GM12865 (cell line): ENCODE measurements at regions not wholly inside any gene's neighbourhood (a gene's known extent, or its start where the extent isn't known, plus 50 kb on each side); places are given as distances from the start of the nearest gene placed in this dataset.
"Not testable (repeated sequence)": the region's sequence is repeated elsewhere in the genome, so short reads cannot be mapped to it uniquely, and the experiment has no call there.

Experiments
- DNase-seq: peaks from one replicate; pipeline ENCODE4 v3.0.0; 2010; ENCODE audit warnings: low read depth
- H3K4me3 ChIP-seq: 2 replicates; pipeline ENCODE4 v1.5.1; 2011; ENCODE audit warnings: mild to moderate bottlenecking, low read depth, low read length, control low read depth
- TF ChIP-seq, protein P1 (sequence below): IDR thresholded peaks from 2 replicates; pipeline ENCODE4 v1.5.1; 2011; ENCODE audit warnings: low read length, control low read depth, low read depth, inconsistent platforms; ENCODE audit not compliant: insufficient read depth; ENCODE audit errors: missing control alignments

DNA sequence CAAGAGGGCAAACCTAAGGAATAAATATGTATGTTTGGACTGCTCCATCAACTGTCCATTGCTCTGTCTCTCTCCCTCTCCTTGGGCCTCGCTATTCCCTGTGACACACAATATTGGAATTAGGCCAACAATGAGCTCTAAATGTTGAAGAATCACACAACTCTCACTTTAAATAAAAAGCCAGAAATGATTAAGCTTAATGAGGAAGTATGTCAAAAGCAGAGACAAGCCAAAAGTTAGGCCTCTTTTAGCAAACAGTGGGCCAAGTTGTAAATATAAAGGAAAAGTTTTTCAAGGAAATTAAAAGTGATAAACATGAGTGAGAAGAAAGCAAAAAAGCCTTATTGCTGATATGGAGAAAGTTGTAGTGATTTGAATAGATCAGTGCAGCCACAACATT is 141.0 kb downstream of the VGLL3 start:
- DNase-seq = no peak
- TF ChIP-seq, protein P1, sequence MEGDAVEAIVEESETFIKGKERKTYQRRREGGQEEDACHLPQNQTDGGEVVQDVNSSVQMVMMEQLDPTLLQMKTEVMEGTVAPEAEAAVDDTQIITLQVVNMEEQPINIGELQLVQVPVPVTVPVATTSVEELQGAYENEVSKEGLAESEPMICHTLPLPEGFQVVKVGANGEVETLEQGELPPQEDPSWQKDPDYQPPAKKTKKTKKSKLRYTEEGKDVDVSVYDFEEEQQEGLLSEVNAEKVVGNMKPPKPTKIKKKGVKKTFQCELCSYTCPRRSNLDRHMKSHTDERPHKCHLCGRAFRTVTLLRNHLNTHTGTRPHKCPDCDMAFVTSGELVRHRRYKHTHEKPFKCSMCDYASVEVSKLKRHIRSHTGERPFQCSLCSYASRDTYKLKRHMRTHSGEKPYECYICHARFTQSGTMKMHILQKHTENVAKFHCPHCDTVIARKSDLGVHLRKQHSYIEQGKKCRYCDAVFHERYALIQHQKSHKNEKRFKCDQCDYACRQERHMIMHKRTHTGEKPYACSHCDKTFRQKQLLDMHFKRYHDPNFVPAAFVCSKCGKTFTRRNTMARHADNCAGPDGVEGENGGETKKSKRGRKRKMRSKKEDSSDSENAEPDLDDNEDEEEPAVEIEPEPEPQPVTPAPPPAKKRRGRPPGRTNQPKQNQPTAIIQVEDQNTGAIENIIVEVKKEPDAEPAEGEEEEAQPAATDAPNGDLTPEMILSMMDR = no peak
- no peak overlapping the region for H3K4me3 ChIP-seq

DNA sequence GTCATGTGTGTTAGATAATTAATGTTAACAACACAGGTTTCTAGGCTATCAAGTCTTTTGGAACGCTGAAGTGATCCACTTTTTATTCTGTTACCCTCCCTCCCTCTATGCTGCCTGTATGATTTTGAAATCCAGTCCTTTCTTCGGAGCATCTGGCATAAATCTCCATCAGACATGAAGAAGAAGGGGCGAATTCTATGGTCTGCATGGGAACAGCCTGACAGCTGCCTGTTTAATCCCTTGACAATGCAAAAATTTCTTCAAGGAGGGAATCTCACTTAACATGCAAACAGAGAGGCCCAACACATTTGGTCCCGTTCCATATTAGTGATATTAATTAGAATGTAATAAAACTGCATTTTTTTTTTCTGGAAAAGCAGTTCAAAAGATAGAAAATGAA is 145.2 kb downstream of the VGLL3 start:
- TF ChIP-seq, protein P1 = no peak
- no peak overlapping the region for H3K4me3 ChIP-seq
- DNase-seq = no peak

DNA sequence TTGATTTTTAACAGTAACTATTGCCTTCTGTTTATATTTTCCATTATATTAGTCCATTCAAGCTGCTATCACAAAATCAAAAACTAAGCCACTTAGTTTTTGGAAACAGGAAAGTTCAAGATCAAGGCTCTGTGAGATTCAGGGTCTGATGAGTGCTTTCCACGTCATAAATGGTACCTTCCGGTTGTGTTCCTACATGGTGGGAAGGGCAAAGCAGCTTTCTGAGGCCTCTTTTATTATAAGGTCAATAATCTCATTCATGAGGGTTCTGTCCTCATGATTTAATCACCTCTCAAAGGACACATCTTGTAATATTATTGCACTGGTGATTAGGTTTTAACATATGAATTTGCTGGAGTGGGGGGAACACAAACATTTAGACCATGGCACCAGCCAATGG is 152.0 kb downstream of the VGLL3 start:
- TF ChIP-seq, protein P1 = no peak
- H3K4me3 ChIP-seq = no peak overlapping the region
- no peak for DNase-seq

DNA sequence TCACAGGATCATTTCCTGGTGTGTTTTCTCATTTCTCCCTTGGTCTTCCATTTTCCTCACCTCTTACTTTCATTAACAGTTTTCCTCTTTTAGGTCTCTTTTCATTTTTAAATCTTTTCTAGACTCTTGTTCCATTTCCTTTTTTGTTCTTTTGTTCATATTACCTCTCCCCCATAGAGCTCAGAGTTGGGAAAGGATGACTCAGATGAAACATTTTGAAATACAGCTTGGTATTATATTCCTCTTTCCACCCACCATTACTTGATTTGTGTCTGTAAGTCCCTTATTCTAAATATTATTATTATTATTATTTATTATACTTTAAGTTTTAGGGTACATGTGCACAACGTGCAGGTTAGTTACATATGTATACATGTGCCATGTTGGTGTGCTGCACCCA is 153.1 kb downstream of the VGLL3 start:
- DNase-seq = no peak
- TF ChIP-seq, protein P1 = no peak
- H3K4me3 ChIP-seq = no peak overlapping the region

DNA sequence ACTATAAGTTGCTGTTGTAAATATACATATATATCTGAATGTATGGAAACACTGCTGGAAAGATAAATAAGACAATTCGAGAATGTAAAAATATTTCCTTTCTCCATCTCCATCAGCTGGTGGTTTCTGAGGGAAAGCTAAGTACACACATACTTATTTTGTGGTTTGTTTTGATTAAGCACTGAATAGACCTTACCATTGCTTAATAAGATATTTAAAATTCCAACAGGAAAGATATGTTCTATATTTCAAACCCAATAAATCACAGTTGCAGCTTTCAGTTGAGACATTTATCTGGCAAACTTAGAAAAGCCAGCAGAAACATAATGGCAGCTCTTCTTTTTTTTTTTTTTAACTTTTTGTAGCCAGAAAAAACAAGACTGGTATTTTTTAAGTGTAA is 160.4 kb downstream of the VGLL3 start:
- no peak overlapping the region for H3K4me3 ChIP-seq
- TF ChIP-seq, protein P1 = no peak
- DNase-seq = no peak

DNA sequence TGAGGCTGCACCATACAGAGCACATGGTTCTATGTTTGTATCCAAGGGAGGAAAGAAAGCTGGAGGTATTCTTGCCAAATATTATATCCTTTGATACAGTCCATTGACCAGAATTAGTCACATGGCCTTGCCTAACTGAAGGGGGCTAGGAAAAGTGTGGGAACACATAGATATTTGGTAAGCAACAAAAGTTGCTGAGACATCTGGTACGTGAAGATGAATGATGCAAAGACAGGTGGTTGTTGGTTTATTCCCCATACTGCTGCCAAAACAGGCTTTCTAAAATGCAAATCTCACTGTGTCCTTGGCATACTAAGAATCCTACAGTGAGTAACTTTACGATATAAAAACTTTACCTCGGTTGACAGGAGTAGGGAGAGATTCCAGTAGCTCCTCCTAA is 162.2 kb downstream of the VGLL3 start:
- TF ChIP-seq, protein P1 = no peak
- no peak for DNase-seq
- H3K4me3 ChIP-seq = no peak overlapping the region

DNA sequence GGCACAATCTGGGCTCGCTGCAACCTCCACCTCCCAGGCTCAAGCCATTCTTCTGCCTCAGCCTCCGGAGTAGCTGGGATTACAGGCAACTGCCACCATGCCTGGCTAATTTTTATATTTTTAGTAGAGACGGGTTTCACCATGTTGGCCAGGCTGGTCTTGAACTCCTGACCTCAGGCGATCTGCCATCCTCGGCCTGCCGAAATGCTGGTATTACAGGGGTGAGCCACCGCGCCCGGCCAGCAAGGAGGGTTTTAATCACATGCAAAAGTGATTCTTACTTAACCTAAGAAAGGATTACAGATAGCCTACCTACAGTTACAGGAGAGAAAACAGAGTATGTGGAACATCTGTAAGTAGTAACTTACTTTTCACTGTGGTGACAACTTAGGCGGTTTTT is 163.4 kb downstream of the VGLL3 start:
- DNase-seq = not testable (repeated sequence)

DNA sequence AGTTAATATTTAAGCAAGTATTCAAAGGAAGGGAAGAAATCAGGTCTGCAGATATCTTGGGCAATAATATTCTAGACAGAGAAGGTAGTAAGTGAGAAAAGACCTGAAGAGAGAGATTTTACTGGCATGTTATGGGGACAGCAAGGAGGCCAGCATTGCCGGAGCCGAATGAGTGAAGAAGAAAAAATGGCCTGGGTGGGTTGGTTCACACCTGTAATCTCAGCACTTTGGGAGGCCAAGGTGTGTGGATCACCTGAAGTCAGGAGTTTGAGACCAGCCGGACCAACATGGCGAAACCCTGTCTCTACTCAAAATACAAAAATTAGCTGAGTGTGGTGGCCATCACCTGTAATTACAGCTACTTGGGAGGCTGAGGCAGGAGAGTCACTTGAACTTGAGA is 164.7 kb downstream of the VGLL3 start:
- H3K4me3 ChIP-seq = no peak overlapping the region
- TF ChIP-seq, protein P1 = no peak
- no peak for DNase-seq

More for the DNA sequence above, 163.4 kb downstream of the VGLL3 start:
- not testable (repeated sequence) for H3K4me3 ChIP-seq
